Left kidney (tissue), 1 donor: ENCODE measurements at regions not wholly inside any gene's neighbourhood (a gene's known extent, or its start where the extent isn't known, plus 50 kb on each side); places are given as distances from the start of the nearest gene placed in this dataset.

ENCODE experiments used
- DNase-seq: peaks from one replicate; pipeline ENCODE4 v3.0.0-alpha.2; 2013

- DNase-seq, result no peak
Measured at GRCh38 chr18:41753826-41754225, 201.2 kb upstream of the PIK3C3 start.

- no peak for DNase-seq
Measured at GRCh38 chr18:41752826-41753225, 202.2 kb upstream of the PIK3C3 start.

GRCh38 chr18:41751652-41752051, 203.4 kb upstream of the PIK3C3 start:
- no peak for DNase-seq

GRCh38 chr18:41751161-41751560, 203.9 kb upstream of the PIK3C3 start:
- no peak for DNase-seq

GRCh38 chr18:41747723-41748242, 207.3 kb upstream of the PIK3C3 start:
- no peak for DNase-seq

- peak; percentile 52 for DNase-seq
Measured at GRCh38 chr18:41745166-41746049, 209.6 kb upstream of the PIK3C3 start.

- peak; percentile 12 for DNase-seq
Measured at GRCh38 chr18:41744421-41745030, 210.5 kb upstream of the PIK3C3 start.

GRCh38 chr18:41737218-41737617, 217.8 kb upstream of the PIK3C3 start:
- DNase-seq, result no peak

- DNase-seq, result no peak
Measured at GRCh38 chr18:41734917-41735316, 220.1 kb upstream of the PIK3C3 start.

GRCh38 chr18:41732356-41732755, 222.7 kb upstream of the PIK3C3 start:
- DNase-seq, result no peak

GRCh38 chr18:41731884-41732283, 223.2 kb upstream of the PIK3C3 start:
- no peak for DNase-seq

GRCh38 chr18:41724195-41724594, 230.8 kb upstream of the PIK3C3 start:
- no peak for DNase-seq

- no peak for DNase-seq
Measured at GRCh38 chr18:41721103-41721790, 233.8 kb upstream of the PIK3C3 start.

- DNase-seq, result no peak
Measured at GRCh38 chr18:41720226-41720625, 234.8 kb upstream of the PIK3C3 start.

GRCh38 chr18:41719808-41720207, 235.2 kb upstream of the PIK3C3 start:
- no peak for DNase-seq

GRCh38 chr18:41714872-41715271, 240.2 kb upstream of the PIK3C3 start:
- no peak for DNase-seq

GRCh38 chr18:41713969-41714825, 240.8 kb upstream of the PIK3C3 start:
- no peak for DNase-seq

- DNase-seq, result no peak
Measured at GRCh38 chr18:41706301-41706700, 248.7 kb upstream of the PIK3C3 start.

- no peak for DNase-seq
Measured at GRCh38 chr18:41703744-41704530, 251.1 kb upstream of the PIK3C3 start.

- DNase-seq, result no peak
Measured at GRCh38 chr18:41700416-41700815, 254.6 kb upstream of the PIK3C3 start.

GRCh38 chr18:41695441-41695840, 259.6 kb upstream of the PIK3C3 start:
- no peak for DNase-seq
